Testis (tissue), 2 donors: ENCODE measurements at regions not wholly inside any gene's neighbourhood (a gene's known extent, or its start where the extent isn't known, plus 50 kb on each side); places are given as distances from the start of the nearest gene placed in this dataset.

Experiments used
- POLR2A ChIP-seq: fragments of 450-650 bp; IDR thresholded peaks from one replicate; pipeline ENCODE4 v1.6.1; 2017; ENCODE audit warnings: antibody characterized with exemption, mild to moderate bottlenecking, moderate library complexity
- TF ChIP-seq, protein P1 (sequence below), 3 experiments: fragments of 450-650 bp in 2 of 3; fragments of 200-600 bp in 1 of 3; sonication (generic) in 1 of 3; IDR thresholded peaks; one replicate each; pipeline ENCODE4 v1.5.1; 2016 to 2019; ENCODE audit warnings: antibody characterized with exemption in 3 of 3, mild to moderate bottlenecking in 2 of 3, moderate library complexity in 1 of 3

DNA sequence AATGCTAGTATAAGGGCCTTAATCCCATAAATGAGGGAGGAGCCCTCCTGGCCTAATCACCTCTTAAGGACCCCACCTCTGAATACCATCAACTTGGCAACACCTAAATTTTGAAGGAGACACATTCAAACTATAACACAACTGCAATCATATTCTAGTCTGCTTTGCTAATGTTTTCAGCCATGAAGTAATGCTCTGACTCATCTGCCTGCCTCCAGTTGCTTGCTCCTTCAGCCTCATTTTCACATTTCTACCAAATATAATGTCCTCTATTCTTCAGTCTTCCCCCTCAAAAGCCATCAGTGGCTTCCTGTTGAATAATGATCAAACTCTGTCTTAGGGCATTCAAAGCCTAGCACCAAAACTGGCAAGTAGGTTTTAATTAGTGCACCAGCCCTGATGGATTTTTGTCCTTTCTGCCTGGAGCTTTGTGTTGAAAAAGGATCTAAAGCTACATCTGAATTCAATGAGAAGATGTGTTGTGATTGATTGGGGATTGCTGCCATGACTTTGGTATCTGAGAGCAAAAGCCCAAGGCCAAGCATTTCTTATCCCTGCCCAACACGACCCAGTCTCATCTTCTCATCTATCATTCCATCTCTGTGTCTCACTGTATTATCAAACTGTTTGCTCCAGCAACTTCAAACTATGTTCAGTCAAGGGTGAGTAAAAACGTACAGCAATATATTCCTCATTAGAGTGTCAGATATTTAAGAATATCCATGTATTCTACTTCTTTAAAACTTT is 140.8 kb upstream of the ELAC2 start:
- TF ChIP-seq POLR2A = no peak
- TF ChIP-seq, protein P1, sequence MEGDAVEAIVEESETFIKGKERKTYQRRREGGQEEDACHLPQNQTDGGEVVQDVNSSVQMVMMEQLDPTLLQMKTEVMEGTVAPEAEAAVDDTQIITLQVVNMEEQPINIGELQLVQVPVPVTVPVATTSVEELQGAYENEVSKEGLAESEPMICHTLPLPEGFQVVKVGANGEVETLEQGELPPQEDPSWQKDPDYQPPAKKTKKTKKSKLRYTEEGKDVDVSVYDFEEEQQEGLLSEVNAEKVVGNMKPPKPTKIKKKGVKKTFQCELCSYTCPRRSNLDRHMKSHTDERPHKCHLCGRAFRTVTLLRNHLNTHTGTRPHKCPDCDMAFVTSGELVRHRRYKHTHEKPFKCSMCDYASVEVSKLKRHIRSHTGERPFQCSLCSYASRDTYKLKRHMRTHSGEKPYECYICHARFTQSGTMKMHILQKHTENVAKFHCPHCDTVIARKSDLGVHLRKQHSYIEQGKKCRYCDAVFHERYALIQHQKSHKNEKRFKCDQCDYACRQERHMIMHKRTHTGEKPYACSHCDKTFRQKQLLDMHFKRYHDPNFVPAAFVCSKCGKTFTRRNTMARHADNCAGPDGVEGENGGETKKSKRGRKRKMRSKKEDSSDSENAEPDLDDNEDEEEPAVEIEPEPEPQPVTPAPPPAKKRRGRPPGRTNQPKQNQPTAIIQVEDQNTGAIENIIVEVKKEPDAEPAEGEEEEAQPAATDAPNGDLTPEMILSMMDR (IDR thresholded peaks at IDR 0.05) = no peak
